ENCODE measurements at regions not wholly inside any gene's neighbourhood (a gene's known extent, or its start where the extent isn't known, plus 50 kb on each side); places are given as distances from the start of the nearest gene placed in this dataset.

GRCh38 chr6:93105017-93105416 lies 314.3 kb downstream of the EPHA7 start:
- no peak for TF ChIP-seq CTCF (IDR thresholded peaks at IDR 0.05; ENCODE audit: extremely low read depth, missing control alignments)
- no peak for DNase-seq (ENCODE audit: low spot score)

- no peak for TF ChIP-seq CTCF (IDR thresholded peaks at IDR 0.05; ENCODE audit: extremely low read depth, missing control alignments)
- DNase-seq (ENCODE audit: low spot score) = no peak
These were observed 315.1 kb downstream of the EPHA7 start for GRCh38 chr6:93104195-93104817.

DNA sequence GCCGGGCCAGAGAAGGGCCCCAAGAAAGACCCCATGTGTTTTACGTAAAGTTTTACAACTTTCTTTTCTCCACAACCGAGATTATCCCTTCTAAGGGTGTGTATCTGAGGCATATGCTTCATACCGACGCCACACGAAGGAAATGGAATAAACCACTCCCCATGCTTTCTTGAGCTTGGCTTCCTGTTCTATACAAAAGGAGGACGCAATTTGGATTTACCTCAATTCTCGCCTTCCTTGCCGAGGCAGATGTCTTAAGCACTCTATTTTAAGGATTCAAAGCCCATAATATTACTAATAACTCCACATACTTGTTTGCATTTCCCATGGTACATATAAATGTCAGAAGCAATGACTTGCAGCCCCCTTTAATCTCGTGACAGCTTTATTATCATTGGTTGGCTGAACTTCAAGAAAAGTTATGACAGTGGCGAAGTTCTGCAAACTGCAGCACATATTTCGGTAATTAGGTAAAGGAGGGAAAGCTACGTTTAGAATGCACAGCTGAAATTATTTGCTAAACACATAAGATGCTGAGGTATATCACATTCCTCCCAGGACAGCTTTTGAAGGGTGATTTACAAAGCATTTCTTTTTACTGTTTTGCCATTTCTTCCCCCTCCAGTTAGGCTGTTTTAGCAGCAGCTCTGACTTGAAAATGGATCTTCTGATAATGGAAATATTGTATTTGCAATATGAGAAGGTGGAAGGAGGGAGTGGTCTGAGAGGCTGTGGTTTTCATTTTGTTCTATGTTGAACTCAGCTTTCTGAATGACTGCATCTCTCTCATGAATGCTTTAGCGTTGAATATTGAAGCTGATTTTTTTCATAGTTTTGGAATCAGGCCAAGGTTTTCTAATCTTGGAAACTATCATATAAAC lies 330.5 kb downstream of the EPHA7 start:
- no peak for TF ChIP-seq CTCF (IDR thresholded peaks at IDR 0.05; ENCODE audit: extremely low read depth, missing control alignments)
- DNase-seq (ENCODE audit: low spot score) = no peak

GRCh38 chr6:93087606-93088005 lies 331.8 kb downstream of the EPHA7 start:
- no peak for DNase-seq (ENCODE audit: low spot score)
- TF ChIP-seq CTCF (IDR thresholded peaks at IDR 0.05; ENCODE audit: extremely low read depth, missing control alignments) = no peak

GRCh38 chr6:93086351-93086750 lies 333.0 kb downstream of the EPHA7 start:
- no peak for DNase-seq (ENCODE audit: low spot score)
- TF ChIP-seq CTCF (IDR thresholded peaks at IDR 0.05; ENCODE audit: extremely low read depth, missing control alignments) = no peak

DNA sequence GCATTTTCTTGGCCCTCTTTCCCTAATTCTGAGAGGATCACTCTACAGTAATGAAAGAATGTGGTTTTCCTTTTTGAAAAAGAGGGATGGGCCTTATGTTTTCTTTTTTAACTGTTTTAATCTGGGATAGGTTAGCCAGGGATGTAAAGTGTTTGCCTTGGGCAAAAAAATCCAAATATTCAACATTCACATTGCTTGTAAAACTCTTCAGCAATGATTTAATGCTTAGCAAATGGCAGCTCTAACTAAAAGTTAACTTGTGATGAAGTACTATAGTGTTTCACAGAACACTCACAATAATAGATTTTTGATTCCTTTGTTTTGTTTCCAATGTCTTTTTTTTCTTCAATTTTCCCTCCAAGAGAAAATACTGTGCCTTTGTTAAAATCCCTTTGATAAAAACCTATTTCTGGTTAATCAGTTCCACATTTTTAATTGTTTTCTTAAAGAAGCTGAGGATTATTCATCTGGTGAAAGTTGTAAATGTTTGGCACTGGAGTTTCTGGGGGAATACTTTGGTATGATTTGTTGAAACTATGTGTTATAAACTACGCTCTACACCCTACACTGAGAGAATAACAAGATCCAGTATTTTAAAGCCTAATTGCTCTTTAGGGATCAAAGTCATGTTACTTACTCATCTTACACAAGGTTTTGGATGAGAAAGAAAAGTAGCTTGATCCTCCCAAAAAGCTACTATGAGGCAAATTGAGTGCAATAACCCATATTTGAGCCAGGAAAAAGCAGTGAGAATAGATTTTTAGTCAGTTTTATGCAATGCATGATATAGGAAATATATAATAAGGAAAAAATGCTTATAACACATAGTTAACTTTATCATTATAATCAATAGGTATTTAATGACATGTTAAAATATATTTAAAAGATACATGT lies 335.8 kb downstream of the EPHA7 start:
- TF ChIP-seq CTCF (IDR thresholded peaks at IDR 0.05; ENCODE audit: extremely low read depth, missing control alignments) = no peak
- DNase-seq (ENCODE audit: low spot score) = no peak

Measured in GM20000 (cell line).